IMR-90 (cell line): ENCODE measurements at regions not wholly inside any gene's neighbourhood (a gene's known extent, or its start where the extent isn't known, plus 50 kb on each side); places are given as distances from the start of the nearest gene placed in this dataset.

Experiments
- ATAC-seq: fragments of 200-7000 bp; cut with Tn5 transposase; 2 replicates; pipeline ENCODE4 v1.9.1; 2020; ENCODE audit warnings: low read depth, mild to moderate bottlenecking, moderate library complexity
- BruUV-seq: library from RNA; stranded (reverse); fragments of 400-500 nt; replicated peaks from 2 replicates; lab custom pipeline; 2021; lab: Mats Ljungman, UMichigan
- CTCF ChIA-PET: fragments of 300-600 bp; formaldehyde crosslinking; extraction: SDS; loops from one replicate; lab custom pipeline; 2021; ENCODE audit warnings: antibody characterized with exemption; lab: Yijun Ruan, JAX
- POLR2A ChIA-PET: fragments of 300-600 bp; sonication (Branson Sonifier 250); formaldehyde crosslinking; loops from one replicate; lab custom pipeline; 2022; ENCODE audit warnings: antibody characterized with exemption; ENCODE audit not compliant: unreplicated experiment; lab: Charles Lee
- DNase-seq: peaks from one replicate; pipeline ENCODE4 v3.0.0; 2013
- H2AFZ ChIP-seq: replicated peaks from 2 replicates; pipeline ENCODE3; 2013; ENCODE audit warnings: low read length, mild to moderate bottlenecking; ENCODE audit not compliant: poor library complexity
- H2AK5ac ChIP-seq: 2 replicates; pipeline ENCODE4 v1.6.1; 2013; ENCODE audit warnings: low read depth, low read length, inconsistent platforms
- H2AK9ac ChIP-seq: replicated peaks from 2 replicates; pipeline ENCODE3; 2013; ENCODE audit warnings: mild to moderate bottlenecking, low read depth, low read length, moderate library complexity; ENCODE audit not compliant: poor library complexity
- H2BK120ac ChIP-seq: 2 replicates; pipeline ENCODE4 v1.6.1; 2013; ENCODE audit warnings: low read depth, low read length, inconsistent platforms
- H2BK15ac ChIP-seq: 3 replicates; pipeline ENCODE4 v1.6.1; 2013; ENCODE audit warnings: low read depth, low read length, inconsistent platforms
- H2BK20ac ChIP-seq: 2 replicates; pipeline ENCODE4 v1.6.1; 2013; ENCODE audit warnings: low read depth, mild to moderate bottlenecking, inconsistent platforms, low read length, moderate library complexity
- H2BK5ac ChIP-seq: 2 replicates; pipeline ENCODE4 v1.6.1; 2013; ENCODE audit warnings: mild to moderate bottlenecking, low read depth, low read length, inconsistent platforms; ENCODE audit not compliant: poor library complexity, severe bottlenecking
- H3K14ac ChIP-seq: replicated peaks from 2 replicates; pipeline ENCODE4 v1.6.1; 2013; ENCODE audit warnings: low read depth, low read length, inconsistent platforms
- H3K18ac ChIP-seq: 2 replicates; pipeline ENCODE4 v1.6.1; 2013; ENCODE audit warnings: low read depth, low read length, control low read depth
- H3K23ac ChIP-seq: 2 replicates; pipeline ENCODE4 v1.6.1; 2013; ENCODE audit warnings: low read depth, low read length, inconsistent platforms
- H3K27ac ChIP-seq: 2 replicates; pipeline ENCODE4 v1.5.1; 2013; ENCODE audit warnings: mild to moderate bottlenecking, control low read depth, low read length; ENCODE audit not compliant: insufficient read depth
- H3K27me3 ChIP-seq: 2 replicates; pipeline ENCODE4 v1.6.1; 2013; ENCODE audit warnings: low read length; ENCODE audit not compliant: control insufficient read depth, insufficient read depth
- H3K36me3 ChIP-seq: 2 replicates; pipeline ENCODE4 v1.6.1; 2013; ENCODE audit warnings: low read length, mixed read lengths; ENCODE audit not compliant: control insufficient read depth, insufficient read depth
- H3K4ac ChIP-seq: 2 replicates; pipeline ENCODE4 v1.6.1; 2013; ENCODE audit warnings: low read depth, low read length, inconsistent platforms
- H3K4me1 ChIP-seq: 2 replicates; pipeline ENCODE4 v1.6.1; 2013; ENCODE audit warnings: low read length, mixed read lengths; ENCODE audit not compliant: control insufficient read depth, insufficient read depth
- H3K4me2 ChIP-seq: 2 replicates; pipeline ENCODE4 v1.6.1; 2013; ENCODE audit warnings: low read depth, mild to moderate bottlenecking, control low read depth, low read length, moderate library complexity
- H3K4me3 ChIP-seq: 2 replicates; pipeline ENCODE4 v1.5.1; 2013; ENCODE audit warnings: low read depth, mild to moderate bottlenecking, control low read depth, low read length, moderate library complexity; ENCODE audit not compliant: insufficient read depth
- H3K56ac ChIP-seq: 2 replicates; pipeline ENCODE4 v1.6.1; 2013; ENCODE audit warnings: low read length, inconsistent platforms; ENCODE audit not compliant: insufficient read depth; ENCODE audit errors: extremely low read depth
- H3K79me1 ChIP-seq, 2 experiments: 2 replicates each; pipeline ENCODE4 v1.6.1; 2013; ENCODE audit warnings: low read length in 2 of 2, inconsistent platforms in 1 of 2, low read depth in 1 of 2
- H3K9ac ChIP-seq: 2 replicates; pipeline ENCODE4 v1.6.1; 2013; ENCODE audit warnings: low read depth, low read length, control low read depth
- H3K9me1 ChIP-seq: 2 replicates; pipeline ENCODE4 v1.6.1; 2013; ENCODE audit warnings: low read length, inconsistent platforms; ENCODE audit not compliant: insufficient read depth
- H3K9me3 ChIP-seq: 2 replicates; pipeline ENCODE4 v1.6.1; 2013; ENCODE audit warnings: low read length; ENCODE audit not compliant: control insufficient read depth, insufficient read depth
- H4K20me1 ChIP-seq: 2 replicates; pipeline ENCODE4 v1.6.1; 2013; ENCODE audit warnings: low read length, inconsistent platforms; ENCODE audit not compliant: insufficient read depth
- H4K5ac ChIP-seq: 2 replicates; pipeline ENCODE4 v1.6.1; 2013; ENCODE audit warnings: mild to moderate bottlenecking, low read depth, low read length, control low read depth
- H4K8ac ChIP-seq, 2 experiments: 2 replicates each; pipeline ENCODE4 v1.6.1; 2013; ENCODE audit warnings: low read depth in 2 of 2, low read length in 2 of 2, control low read depth in 1 of 2, inconsistent platforms in 1 of 2
- H4K91ac ChIP-seq: 2 replicates; pipeline ENCODE4 v1.6.1; 2013; ENCODE audit warnings: low read depth, low read length, inconsistent platforms; ENCODE audit not compliant: insufficient read depth
- BHLHE40 ChIP-seq: fragments of 150-350 bp; IDR thresholded peaks from 2 replicates; pipeline ENCODE4 v1.6.1; 2016; ENCODE audit warnings: mild to moderate bottlenecking, low read depth, low read length
- CTCF ChIP-seq: conservative IDR thresholded peaks from 2 replicates; pipeline ENCODE4 v1.5.1; 2012; ENCODE audit warnings: mild to moderate bottlenecking, low read depth, low read length, improper control_type of control experiment
- FOS ChIP-seq: fragments of 150-350 bp; IDR thresholded peaks from 2 replicates; pipeline ENCODE4 v1.6.1; 2016; ENCODE audit warnings: low read depth, low read length
- MAFK ChIP-seq: IDR thresholded peaks from 2 replicates; pipeline ENCODE4 v1.6.1; 2012; ENCODE audit warnings: low read depth, low read length, improper control_type of control experiment
- MAZ ChIP-seq: IDR thresholded peaks from 2 replicates; pipeline ENCODE4 v1.6.1; 2012; ENCODE audit warnings: low read depth, mild to moderate bottlenecking, low read length, improper control_type of control experiment, moderate library complexity, borderline replicate concordance
- MXI1 ChIP-seq: IDR thresholded peaks from 2 replicates; pipeline ENCODE4 v1.6.1; 2012; ENCODE audit warnings: low read depth, mild to moderate bottlenecking, low read length, moderate library complexity, borderline replicate concordance
- NFE2L2 ChIP-seq: fragments of 150-350 bp; IDR thresholded peaks from 2 replicates; pipeline ENCODE4 v1.6.1; 2016; ENCODE audit warnings: low read depth, mild to moderate bottlenecking, low read length
- USF2 ChIP-seq: fragments of 150-350 bp; IDR thresholded peaks from 2 replicates; pipeline ENCODE4 v1.6.1; 2017; ENCODE audit warnings: mild to moderate bottlenecking, antibody characterized with exemption, low read length, low read depth
- WGBS, 2 experiments: methylation state at CpG; one replicate each; pipeline versions ENCODE4 v1.1.5 to v1.1.7; 2013; ENCODE audit warnings: missing lambda C conversion rate in 2 of 2; ENCODE audit not compliant: insufficient read length in 1 of 2; ENCODE audit errors: extremely low coverage in 2 of 2; 5-methylcytosine and 5-hydroxymethylcytosine counted together
- dilution Hi-C: fragments of 300-500 bp; cut with HindIII; formaldehyde crosslinking; loops from one replicate; pipeline ENCODE4 v1.14.3; 2018; ENCODE audit warnings: low sequenced_read_pairs; ENCODE audit not compliant: unreplicated experiment
- in situ Hi-C: fragments of 300-500 bp; cut with MboI; formaldehyde crosslinking; loops from 3 replicates; pipeline ENCODE4 v1.14.3; 2019; ENCODE audit warnings: low sequenced_read_pairs, inconsistent platforms, mixed read lengths
- intact Hi-C: fragments of 100-400 bp; cut with micrococcal nuclease; formaldehyde crosslinking; loops from 2 replicates; pipeline ENCODE4 v1.10.0; 2022

- Histone ChIP-seq H2BK20ac (no peak overlapping the region), H3K9me1 (no peaks in the 10 kb centered on the region), H3K4me3 (no peak overlapping the region), H3K27me3 (peaks cover 50% of the 10 kb centered on the region), H3K9me3 (0 out of 2 replicates have a peak, but pooled peaks cover 2% of the 10 kb centered on the region), H3K9ac (no peak overlapping the region), H2AK5ac (no peak overlapping the region), H3K23ac (no peak overlapping the region), H3K4me2 (no peak overlapping the region), H3K27ac (no peak overlapping the region), H4K5ac (no peak overlapping the region), H3K18ac (no peak overlapping the region), H3K36me3 (no peaks in the 10 kb centered on the region), H3K56ac (no peak overlapping the region), H4K8ac (no peak overlapping the region), H2AFZ (no peak overlapping the region), H3K79me1 (no peaks in the 10 kb centered on the region), H2BK15ac (no peak overlapping the region), H4K91ac (no peak overlapping the region), H2BK5ac (no peak overlapping the region), H2BK120ac (no peak overlapping the region), H4K20me1 (no peaks in the 10 kb centered on the region), H3K4me1 (no peaks in the 10 kb centered on the region), H3K14ac (no peak overlapping the region), H2AK9ac (no peak overlapping the region), H3K4ac (no peak overlapping the region)
- 80% methylated on average over 1 of the region's 4 CpGs; no CpG with 5 or more reads in 1 of the 2 experiments for WGBS, 2 experiments
- intact Hi-C loops (no loop called here), in situ Hi-C loops (no loop called here), dilution Hi-C loops (no loop called here)
- BruUV-seq: no TSS peak
- DNase-seq: no peak
- ChIA-PET POLR2A (no interaction called here), CTCF (no interaction called here)
- TF ChIP-seq NFE2L2: no peak
- no peak for TF ChIP-seq USF2
- no peak for TF ChIP-seq CTCF
- no peak for TF ChIP-seq FOS
- no peak for TF ChIP-seq MAZ
- no peak for TF ChIP-seq MAFK
- no peak for TF ChIP-seq MXI1
- no peak for TF ChIP-seq BHLHE40
- ATAC-seq: no peak
Observed at GRCh38 chr10:29223326-29223725, 65.5 kb upstream of the LYZL1 start.
